ENCODE measurements at regions not wholly inside any gene's neighbourhood (a gene's known extent, or its start where the extent isn't known, plus 50 kb on each side); places are given as distances from the start of the nearest gene placed in this dataset.
A peak's percentile ranks its signal among the peaks of the same experiment; 100 is the strongest.
"Not testable (repeated sequence)": the region's sequence is repeated elsewhere in the genome, so short reads cannot be mapped to it uniquely, and the experiment has no call there.

DNA sequence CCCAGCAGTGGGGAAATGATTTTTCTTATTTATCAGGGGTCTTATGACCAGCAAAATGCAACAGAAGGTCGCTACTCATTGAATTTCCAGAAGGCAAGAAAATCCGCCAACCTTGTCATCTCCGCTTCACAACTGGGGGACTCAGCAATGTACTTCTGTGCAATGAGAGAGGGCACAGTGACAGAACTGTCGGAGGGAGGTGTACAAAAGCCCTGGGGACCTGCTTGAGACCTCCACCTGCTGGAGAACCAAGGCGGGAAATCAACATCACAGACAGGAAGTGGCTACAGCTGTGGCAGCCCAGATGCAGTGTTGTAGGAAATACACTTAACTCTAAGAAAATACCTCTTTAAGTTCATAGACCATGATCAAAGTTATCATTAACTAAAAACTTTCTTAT lies 250.9 kb upstream of the OR4E1 start:
- no peak for DNase-seq

GRCh38 chr14:21923820-21924219 lies 250.2 kb upstream of the OR4E1 start:
- no peak for DNase-seq

DNA sequence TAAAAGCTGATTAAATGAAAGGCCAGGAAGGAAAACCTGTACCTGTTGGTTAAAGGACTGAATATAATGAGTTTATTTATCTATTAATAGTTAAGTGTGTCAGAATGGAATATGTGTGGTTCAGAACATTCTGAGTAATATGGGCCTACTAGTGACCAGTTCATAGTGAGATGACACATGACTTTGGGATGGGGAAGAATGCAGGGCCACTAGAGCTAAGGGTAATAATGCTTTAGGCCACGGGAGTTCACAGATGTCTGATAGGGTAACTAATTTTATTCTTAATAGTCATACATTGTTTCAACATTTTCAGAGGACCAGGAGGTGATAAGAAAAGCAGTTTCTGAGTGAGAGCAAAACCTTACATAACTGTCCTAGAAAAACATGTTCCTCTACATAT lies 247.8 kb upstream of the OR4E1 start:
- no peak for DNase-seq

GRCh38 chr14:21917699-21918436 lies 244.2 kb upstream of the OR4E1 start:
- DNase-seq, result peak in 20 of 51 donors; percentile 2 to 67 (median 34)

GRCh38 chr14:21915826-21916225 lies 242.2 kb upstream of the OR4E1 start:
- no peak for DNase-seq

DNA sequence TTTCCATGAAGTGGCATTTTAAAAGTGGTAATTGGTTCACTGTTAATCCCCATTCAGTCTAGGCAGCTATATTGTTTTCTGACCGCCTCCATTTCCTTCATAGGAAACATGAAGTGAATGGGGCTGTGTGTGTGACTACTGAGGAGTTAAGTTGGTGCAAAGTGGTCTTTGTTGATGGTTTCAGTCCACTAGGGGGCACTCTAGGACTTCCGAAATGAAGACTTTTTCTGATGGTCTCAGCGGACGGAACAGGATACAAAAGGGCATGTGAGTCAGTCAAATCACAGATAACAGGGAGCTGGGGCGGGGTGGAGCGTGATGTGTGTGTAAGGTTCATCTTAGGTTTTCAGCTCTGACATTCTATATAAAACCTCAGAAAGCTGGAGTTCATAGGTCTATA lies 240.1 kb upstream of the OR4E1 start:
- DNase-seq, result peak in 24 of 51 donors; percentile 2 to 62 (median 20)

DNA sequence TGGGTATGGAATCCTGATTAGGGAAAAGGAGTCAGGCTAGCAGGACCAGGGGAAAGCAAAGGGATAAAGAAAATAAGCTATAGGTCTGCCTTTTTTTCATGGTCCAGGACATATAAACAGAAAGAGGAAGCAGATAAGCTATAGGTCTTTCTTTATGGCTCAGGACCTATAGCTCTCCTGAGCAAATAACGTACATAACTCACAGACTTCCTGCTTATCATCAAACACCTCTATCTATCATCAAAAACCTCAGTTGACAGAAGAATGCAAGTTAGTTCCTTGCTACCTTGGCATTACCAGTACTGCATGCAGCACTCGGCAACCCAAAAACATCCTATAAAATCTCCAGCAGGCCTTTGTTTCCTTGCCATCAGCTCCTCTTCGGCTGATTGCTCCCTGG lies 238.7 kb upstream of the OR4E1 start:
- DNase-seq, result no peak

DNA sequence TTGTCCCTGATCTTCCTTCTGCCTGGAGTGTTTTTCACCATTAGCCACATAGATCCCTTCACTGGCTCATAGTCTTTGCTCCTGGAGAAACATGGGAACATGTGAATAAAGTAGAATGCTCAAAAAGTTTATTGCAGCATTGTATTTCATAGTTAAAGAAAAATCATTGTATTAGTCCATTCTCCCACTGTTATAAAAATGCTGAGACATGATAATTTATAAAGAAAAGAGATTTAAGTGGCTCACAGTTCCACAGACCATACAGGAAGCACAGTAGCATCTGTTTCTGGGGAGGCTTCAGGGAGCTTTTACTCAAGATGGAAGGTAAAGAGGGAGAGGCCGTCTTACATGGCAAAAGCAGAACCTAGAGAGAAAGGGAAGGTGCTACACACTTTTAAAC lies 238.3 kb upstream of the OR4E1 start:
- no peak for DNase-seq

DNA sequence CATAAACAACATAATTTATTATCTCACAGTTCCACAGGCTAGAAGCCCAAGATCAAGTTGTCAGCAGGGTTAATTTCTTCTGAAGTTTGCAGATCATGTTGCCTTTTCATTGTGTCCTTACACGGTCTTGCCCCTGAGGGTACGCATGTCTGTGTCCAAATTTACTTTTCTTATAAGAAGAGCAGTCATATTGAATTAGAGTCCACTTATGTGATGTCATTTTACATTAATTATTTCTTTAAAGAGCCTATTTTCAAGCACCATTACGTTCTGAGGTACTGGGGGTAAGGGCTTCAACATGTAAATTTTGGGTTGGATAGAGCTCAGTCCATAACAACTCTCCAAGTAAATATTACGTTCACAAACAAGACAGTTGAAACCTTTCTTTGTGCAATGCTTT lies 236.6 kb upstream of the OR4E1 start:
- DNase-seq, result no peak

GRCh38 chr14:21902561-21903181 lies 229.1 kb upstream of the OR4E1 start:
- peak in 12 of 51 donors; percentile 5 to 43 (median 10) for DNase-seq

GRCh38 chr14:21894898-21895194 lies 221.2 kb upstream of the OR4E1 start:
- DNase-seq, result not testable (repeated sequence)

DNA sequence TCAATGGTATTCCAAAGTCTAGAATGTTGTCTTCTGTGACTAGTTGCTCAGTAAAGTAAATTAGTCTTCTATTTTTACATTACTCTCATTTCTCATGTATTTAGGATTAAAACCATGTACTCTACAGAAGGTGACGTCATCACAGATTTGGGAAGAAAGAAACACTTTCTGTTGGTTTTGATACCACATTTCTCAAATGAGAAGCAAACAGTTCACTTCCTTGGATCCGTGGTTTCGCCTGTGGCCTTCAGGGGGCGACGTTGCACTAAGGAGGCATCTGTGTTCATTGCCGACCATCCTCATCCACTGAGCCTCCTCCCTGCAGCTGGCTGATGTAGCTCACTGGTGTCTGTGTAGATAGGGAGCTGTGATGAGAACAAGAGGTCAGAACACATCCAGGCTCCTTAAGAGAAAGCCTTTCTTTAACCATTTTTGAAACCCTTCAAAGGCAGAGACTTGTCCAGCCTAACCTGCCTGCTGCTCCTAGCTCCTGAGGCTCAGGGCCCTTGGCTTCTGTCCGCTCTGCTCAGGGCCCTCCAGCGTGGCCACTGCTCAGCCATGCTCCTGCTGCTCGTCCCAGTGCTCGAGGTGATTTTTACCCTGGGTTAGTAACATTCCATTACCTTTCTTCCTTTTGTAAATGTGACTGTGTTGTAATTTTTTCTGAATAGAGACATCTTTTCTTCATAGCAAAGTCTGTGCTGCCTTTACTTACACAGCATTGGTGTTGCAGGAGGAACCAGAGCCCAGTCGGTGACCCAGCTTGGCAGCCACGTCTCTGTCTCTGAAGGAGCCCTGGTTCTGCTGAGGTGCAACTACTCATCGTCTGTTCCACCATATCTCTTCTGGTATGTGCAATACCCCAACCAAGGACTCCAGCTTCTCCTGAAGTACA lies 220.6 kb upstream of the OR4E1 start:
- peak in 10 of 51 donors; percentile 0 to 29 (median 6) for DNase-seq

DNA sequence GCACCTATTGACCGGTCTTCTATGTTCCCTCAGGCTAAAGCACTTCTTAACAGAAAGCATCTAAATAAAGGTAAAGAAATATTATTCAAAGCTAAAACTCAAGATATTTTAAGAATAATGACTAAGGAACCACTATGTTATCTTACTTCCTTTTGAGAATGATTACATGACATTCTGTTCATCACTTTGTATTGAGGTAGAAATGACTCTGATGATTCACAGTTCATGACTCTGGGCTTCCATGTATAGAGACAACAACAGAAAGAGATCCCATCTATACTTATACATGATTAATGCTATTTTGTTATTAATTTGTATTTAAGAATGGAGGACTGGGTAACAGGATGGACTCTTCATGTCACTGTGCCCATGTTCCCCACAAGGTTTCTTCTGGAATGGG lies 218.3 kb upstream of the OR4E1 start:
- no peak for DNase-seq

- DNase-seq, result no peak
Observed at GRCh38 chr14:21884995-21885394, 211.4 kb upstream of the OR4E1 start.

- no peak for DNase-seq
Observed at GRCh38 chr14:21882226-21882625, 208.6 kb upstream of the OR4E1 start.

- no peak for DNase-seq
Observed at GRCh38 chr14:21880918-21881317, 207.3 kb upstream of the OR4E1 start.

DNA sequence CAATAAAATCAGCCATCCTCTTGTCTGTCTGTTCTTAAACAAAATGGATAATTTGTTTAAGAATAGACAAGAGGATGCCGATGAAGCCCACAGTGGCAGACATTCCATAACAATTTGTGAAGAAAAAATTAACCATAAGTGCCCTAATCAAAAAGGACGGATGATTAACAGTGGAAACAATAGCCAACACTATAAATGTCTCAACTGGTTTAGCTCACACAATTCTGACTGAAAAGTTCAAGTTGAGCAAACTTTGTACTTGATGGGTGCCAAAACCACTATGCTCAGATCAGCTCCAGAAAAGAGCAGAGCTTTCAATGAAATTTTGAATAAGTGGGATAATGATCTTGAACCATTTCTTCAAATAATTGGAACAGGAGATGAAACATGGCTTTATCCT lies 202.2 kb upstream of the OR4E1 start:
- no peak for DNase-seq

DNA sequence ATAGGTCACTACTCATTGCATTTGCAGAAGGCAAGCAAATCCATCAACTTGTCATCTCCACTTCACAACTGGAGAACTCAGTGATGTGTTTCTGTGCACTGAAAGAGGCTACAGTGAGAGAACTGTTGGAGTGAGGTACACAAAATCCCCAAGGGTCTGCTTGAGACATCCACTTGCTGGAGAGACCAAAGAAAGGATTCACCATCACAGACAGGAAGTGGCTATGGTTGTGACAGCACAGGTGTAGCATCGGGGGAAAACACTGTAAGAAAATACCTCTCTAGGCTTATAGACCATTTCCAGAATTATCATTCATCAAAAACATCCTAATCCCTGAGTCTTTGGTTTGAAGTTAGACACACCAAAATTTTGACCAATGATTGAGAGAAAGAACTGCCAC lies 201.3 kb upstream of the OR4E1 start:
- no peak for DNase-seq

DNA sequence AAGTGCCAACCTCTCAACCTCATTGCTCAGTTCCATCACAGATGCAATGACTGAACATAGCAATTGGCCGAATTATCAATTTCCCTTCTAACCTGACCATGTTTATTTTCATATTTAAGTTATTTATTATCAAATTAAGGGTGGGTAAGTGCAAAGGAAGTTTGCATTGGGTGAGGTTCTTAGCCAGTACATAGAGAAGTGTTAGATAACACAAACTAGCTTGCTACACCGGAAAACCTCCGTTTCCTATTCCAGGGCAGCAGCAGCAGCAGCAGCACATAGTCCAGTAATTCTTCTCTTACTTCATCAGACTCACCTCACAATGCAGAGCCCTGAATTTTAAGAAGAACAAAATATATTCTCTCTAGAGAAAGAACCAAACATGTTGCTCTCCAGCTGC lies 200.5 kb upstream of the OR4E1 start:
- DNase-seq, result no peak

DNA sequence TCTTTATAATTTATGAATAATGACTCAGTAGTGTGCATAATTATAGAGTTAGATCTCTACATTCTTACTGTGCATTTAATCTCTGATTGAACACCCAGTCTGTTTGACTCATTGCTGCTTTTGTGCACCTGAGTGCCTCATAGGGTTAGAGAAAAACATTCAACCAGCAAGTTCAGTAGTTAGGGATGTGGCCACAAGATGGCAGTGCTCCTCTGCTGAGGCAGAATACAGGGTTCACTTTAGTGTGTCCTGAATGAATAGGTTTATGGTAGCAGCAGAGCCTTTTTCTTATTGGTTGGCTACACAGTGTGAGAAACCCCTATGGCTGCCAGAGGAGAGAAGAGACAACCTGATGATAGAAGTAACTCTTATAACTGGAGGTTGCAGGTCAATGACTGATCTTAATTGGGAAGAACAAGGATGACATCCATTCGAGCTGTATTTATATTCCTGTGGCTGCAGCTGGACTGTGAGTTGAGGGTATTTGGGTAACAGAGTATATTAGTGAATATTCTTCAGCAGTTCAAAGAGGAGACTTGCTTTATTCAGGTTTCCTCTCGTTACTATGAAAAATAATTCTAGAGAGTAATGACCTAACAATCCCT lies 194.9 kb upstream of the OR4E1 start:
- DNase-seq, result peak in 18 of 51 donors; percentile 0 to 56 (median 19)

DNA sequence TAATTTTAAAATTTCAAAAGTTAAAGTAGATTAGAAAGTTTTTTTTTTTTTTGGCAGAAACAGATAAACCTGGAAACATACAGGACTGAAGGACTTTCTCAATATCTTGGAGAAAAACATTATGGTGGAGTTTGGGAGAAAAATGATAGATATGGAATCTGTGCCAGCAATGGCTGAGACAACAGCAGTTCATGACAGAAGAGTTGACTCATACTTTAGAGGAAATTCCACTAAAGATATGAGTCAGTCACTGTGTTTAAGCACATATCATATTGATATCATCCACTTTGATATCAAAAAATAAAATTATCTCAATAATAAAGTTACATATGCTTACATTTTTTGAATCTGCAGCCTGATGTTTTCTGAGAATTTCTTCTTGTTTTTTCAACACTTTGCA lies 193.9 kb upstream of the OR4E1 start:
- no peak for DNase-seq

DNA sequence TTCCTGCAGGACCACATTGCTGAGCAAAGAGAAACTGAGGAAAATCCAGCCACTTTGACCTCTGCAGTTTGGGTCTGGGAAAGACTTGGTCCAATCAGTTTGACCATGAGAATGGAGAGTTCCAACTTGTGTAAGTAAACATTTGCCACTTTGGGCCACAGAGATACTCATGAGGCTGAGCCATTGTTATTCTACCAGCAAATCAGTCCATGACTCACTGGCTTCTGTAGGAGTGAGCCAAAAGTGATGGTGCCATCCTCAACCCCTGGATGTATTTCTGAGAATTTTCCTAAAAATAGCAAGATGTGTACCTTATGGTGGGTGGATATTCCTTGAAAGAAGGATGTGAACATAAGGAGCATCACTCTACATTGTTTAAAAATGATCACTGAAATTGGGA lies 192.9 kb upstream of the OR4E1 start:
- DNase-seq, result no peak
